Liver (tissue), 8 donors: ENCODE measurements at regions not wholly inside any gene's neighbourhood (a gene's known extent, or its start where the extent isn't known, plus 50 kb on each side); places are given as distances from the start of the nearest gene placed in this dataset.

ENCODE experiments used
- DNase-seq: peaks from one replicate; pipeline ENCODE4 v3.0.0-alpha.2; 2017; ENCODE audit warnings: low spot score
- H3K27ac ChIP-seq, 2 donors: one replicate each; pipeline ENCODE4 v1.7.0; 2013; ENCODE audit warnings: inconsistent platforms in 2 of 2, low read length in 2 of 2, control low read depth in 1 of 2, low read depth in 1 of 2, mild to moderate bottlenecking in 1 of 2
- H3K27me3 ChIP-seq, 4 donors: one replicate each; pipeline versions ENCODE4 v1.6.1 to v1.7.0; 2013; ENCODE audit warnings: low read length in 3 of 4, inconsistent platforms in 1 of 4, mild to moderate bottlenecking in 1 of 4, moderate library complexity in 1 of 4; ENCODE audit not compliant: control insufficient read depth in 4 of 4, insufficient read depth in 4 of 4
- H3K36me3 ChIP-seq, 4 donors: one replicate each; pipeline versions ENCODE4 v1.6.1 to v1.7.0; 2013; ENCODE audit warnings: low read length in 3 of 4, mild to moderate bottlenecking in 3 of 4, low read depth in 1 of 4, moderate library complexity in 1 of 4; ENCODE audit not compliant: control insufficient read depth in 4 of 4, insufficient read depth in 3 of 4
- H3K4me1 ChIP-seq, 4 donors: one replicate each; pipeline versions ENCODE4 v1.6.1 to v1.7.0; 2013; ENCODE audit warnings: low read length in 3 of 4, mild to moderate bottlenecking in 3 of 4, moderate library complexity in 1 of 4; ENCODE audit not compliant: control insufficient read depth in 4 of 4, insufficient read depth in 4 of 4
- H3K4me3 ChIP-seq, 3 donors: one replicate each; pipeline versions ENCODE4 v1.6.1 to v1.7.0; 2013; ENCODE audit warnings: low read length in 3 of 3, control low read depth in 1 of 3, low read depth in 1 of 3, mild to moderate bottlenecking in 1 of 3
- H3K9ac ChIP-seq, 2 donors: one replicate each; pipeline ENCODE4 v1.7.0; 2013; ENCODE audit warnings: low read length in 2 of 2, mild to moderate bottlenecking in 2 of 2, moderate library complexity in 2 of 2, control low read depth in 1 of 2, low read depth in 1 of 2
- H3K9me3 ChIP-seq, 4 donors: one replicate each; pipeline versions ENCODE4 v1.6.1 to v1.7.0; 2013; ENCODE audit warnings: low read length in 3 of 4; ENCODE audit not compliant: control insufficient read depth in 4 of 4
- ATF3 ChIP-seq: IDR thresholded peaks from 2 replicates; pipeline ENCODE4 v1.6.1; 2016; ENCODE audit warnings: antibody characterized with exemption
- CTCF ChIP-seq: fragments of 150-350 bp; IDR thresholded peaks from 2 replicates; pipeline ENCODE4 v1.5.1; 2017; ENCODE audit warnings: improper control_type of control experiment, low read depth, low read length; ENCODE audit not compliant: missing input control
- EGR1 ChIP-seq, 2 donors: IDR thresholded peaks; 2 replicates each; pipeline ENCODE4 v1.6.1; 2016 to 2018; ENCODE audit warnings: antibody characterized with exemption in 2 of 2, low read depth in 2 of 2
- FOXA1 ChIP-seq: IDR thresholded peaks from 2 replicates; pipeline ENCODE4 v1.6.1; 2016; ENCODE audit warnings: antibody characterized with exemption
- FOXA2 ChIP-seq: IDR thresholded peaks from 2 replicates; pipeline ENCODE4 v1.6.1; 2016; ENCODE audit warnings: antibody characterized with exemption
- GABPA ChIP-seq, 2 donors: IDR thresholded peaks in 1 of 2; conservative IDR thresholded peaks in 1 of 2; 2 replicates each; pipeline ENCODE4 v1.6.1; 2016; ENCODE audit warnings: antibody characterized with exemption in 2 of 2, mild to moderate bottlenecking in 1 of 2, moderate library complexity in 1 of 2
- JUND ChIP-seq, 2 donors: IDR thresholded peaks; 2 replicates each; pipeline ENCODE4 v1.6.1; 2016; ENCODE audit warnings: antibody characterized with exemption in 2 of 2
- MAX ChIP-seq: IDR thresholded peaks from 2 replicates; pipeline ENCODE4 v1.6.1; 2016; ENCODE audit warnings: antibody characterized with exemption
- NR2F2 ChIP-seq: IDR thresholded peaks from 2 replicates; pipeline ENCODE4 v1.6.1; 2016; ENCODE audit warnings: antibody characterized with exemption
- RAD21 ChIP-seq, 2 donors: IDR thresholded peaks; 2 replicates each; pipeline ENCODE4 v1.6.1; 2016; ENCODE audit warnings: antibody characterized with exemption in 2 of 2, mild to moderate bottlenecking in 2 of 2
- REST ChIP-seq: IDR thresholded peaks from 2 replicates; pipeline ENCODE4 v1.6.1; 2016; ENCODE audit warnings: antibody characterized with exemption, mild to moderate bottlenecking
- RXRA ChIP-seq, 2 donors: IDR thresholded peaks; 2 replicates each; pipeline ENCODE4 v1.6.1; 2017 to 2018; ENCODE audit warnings: antibody characterized with exemption in 2 of 2, mild to moderate bottlenecking in 1 of 2
- SP1 ChIP-seq: IDR thresholded peaks from 2 replicates; pipeline ENCODE4 v1.6.1; 2018; ENCODE audit warnings: antibody characterized with exemption, mild to moderate bottlenecking
- ZBTB33 ChIP-seq: IDR thresholded peaks from 2 replicates; pipeline ENCODE4 v1.6.1; 2016; ENCODE audit warnings: antibody characterized with exemption
- WGBS: extraction: QIAGEN DNeasy Blood & Tissue Kit; methylation state at CpG from one replicate; pipeline ENCODE4 v1.1.7; 2013; 5-methylcytosine and 5-hydroxymethylcytosine counted together
- donor health status: healthy.
- donor health status: healthy.
- donor health status: healthy.
- donor health status: healthy.
- donor health status: healthy.

- Histone ChIP-seq H3K27ac (no peak overlapping the region), H3K4me3 (no peak overlapping the region), H3K9me3 (no peaks in the 10 kb centered on the region), H3K27me3 (peaks cover 0 to 6% (median 0%) of the 10 kb centered on the region in 4 donors), H3K9ac (no peak overlapping the region), H3K36me3 (no peaks in the 10 kb centered on the region), H3K4me1 (no peaks in the 10 kb centered on the region)
- no peak for DNase-seq
- TF ChIP-seq EGR1 (IDR thresholded peaks at IDR 0.05; ENCODE audit: low read depth in 2 of 2) (no peak), FOXA1 (no peak), NR2F2 (no peak), ZBTB33 (no peak), CTCF (no peak), REST (no peak), RAD21 (IDR thresholded peaks at IDR 0.05) (no peak), GABPA (IDR thresholded peaks at IDR 0.05 in 1 of 2, conservative IDR thresholded peaks at IDR 0.05 in 1 of 2) (no peak), FOXA2 (no peak), ATF3 (no peak)
- 51% methylated on average over 1 of the region's 1 CpG for WGBS
Observed at GRCh38 chr14:97543816-97544215, 746.6 kb downstream of the VRK1 start.

- H3K36me3 ChIP-seq, result no peaks in the 10 kb centered on the region
- H3K27me3 ChIP-seq, result peaks cover 0 to 6% (median 0%) of the 10 kb centered on the region in 4 donors
- H3K27ac ChIP-seq, result no peak overlapping the region
- no peaks in the 10 kb centered on the region for H3K9me3 ChIP-seq
- DNase-seq, result no peak
- no peak overlapping the region for H3K9ac ChIP-seq
- no peak overlapping the region for H3K4me3 ChIP-seq
- H3K4me1 ChIP-seq, result no peaks in the 10 kb centered on the region
- WGBS, result 82% methylated on average over 4 of the region's 4 CpGs
- TF ChIP-seq FOXA2 (no peak), RXRA (IDR thresholded peaks at IDR 0.05) (no peak), RAD21 (IDR thresholded peaks at IDR 0.05) (no peak), MAX (no peak), REST (no peak), CTCF (no peak), ATF3 (no peak), GABPA (IDR thresholded peaks at IDR 0.05 in 1 of 2, conservative IDR thresholded peaks at IDR 0.05 in 1 of 2) (no peak), EGR1 (IDR thresholded peaks at IDR 0.05; ENCODE audit: low read depth in 2 of 2) (no peak), NR2F2 (no peak), SP1 (no peak), FOXA1 (no peak), JUND (IDR thresholded peaks at IDR 0.05) (no peak)
Observed at GRCh38 chr14:97544571-97544970, 747.4 kb downstream of the VRK1 start.
